ENCODE measurements at regions not wholly inside any gene's neighbourhood (a gene's known extent, or its start where the extent isn't known, plus 50 kb on each side); places are given as distances from the start of the nearest gene placed in this dataset.

GRCh38 chr1:163796394-163796821 lies 474.7 kb downstream of the NUF2 start:
- peak; percentile 75 for DNase-seq (ENCODE audit: low read depth)
- TF ChIP-seq, protein P1, sequence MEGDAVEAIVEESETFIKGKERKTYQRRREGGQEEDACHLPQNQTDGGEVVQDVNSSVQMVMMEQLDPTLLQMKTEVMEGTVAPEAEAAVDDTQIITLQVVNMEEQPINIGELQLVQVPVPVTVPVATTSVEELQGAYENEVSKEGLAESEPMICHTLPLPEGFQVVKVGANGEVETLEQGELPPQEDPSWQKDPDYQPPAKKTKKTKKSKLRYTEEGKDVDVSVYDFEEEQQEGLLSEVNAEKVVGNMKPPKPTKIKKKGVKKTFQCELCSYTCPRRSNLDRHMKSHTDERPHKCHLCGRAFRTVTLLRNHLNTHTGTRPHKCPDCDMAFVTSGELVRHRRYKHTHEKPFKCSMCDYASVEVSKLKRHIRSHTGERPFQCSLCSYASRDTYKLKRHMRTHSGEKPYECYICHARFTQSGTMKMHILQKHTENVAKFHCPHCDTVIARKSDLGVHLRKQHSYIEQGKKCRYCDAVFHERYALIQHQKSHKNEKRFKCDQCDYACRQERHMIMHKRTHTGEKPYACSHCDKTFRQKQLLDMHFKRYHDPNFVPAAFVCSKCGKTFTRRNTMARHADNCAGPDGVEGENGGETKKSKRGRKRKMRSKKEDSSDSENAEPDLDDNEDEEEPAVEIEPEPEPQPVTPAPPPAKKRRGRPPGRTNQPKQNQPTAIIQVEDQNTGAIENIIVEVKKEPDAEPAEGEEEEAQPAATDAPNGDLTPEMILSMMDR (conservative IDR thresholded peaks at IDR 0.05; ENCODE audit: control insufficient read depth, insufficient read depth, low read depth, low read length) = no peak

DNA sequence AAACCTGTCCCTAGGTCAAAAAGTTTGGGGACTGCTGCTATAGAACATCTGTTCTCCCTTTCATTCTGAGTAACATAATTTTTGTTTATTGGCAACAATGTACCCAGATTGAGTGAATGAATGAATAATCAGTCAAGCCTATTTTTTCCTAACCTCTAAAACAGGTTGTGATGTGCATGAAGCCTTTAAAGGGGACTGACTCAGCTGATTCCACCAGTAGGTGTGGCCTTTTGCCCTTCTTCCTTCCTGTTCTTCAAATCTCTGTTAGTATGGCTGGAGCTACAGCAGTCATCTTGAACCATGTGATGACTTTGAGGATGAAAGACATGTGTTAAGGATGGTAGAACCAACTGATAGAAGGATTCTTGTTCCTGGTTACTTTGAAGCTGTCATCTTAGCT lies 476.1 kb downstream of the NUF2 start:
- H3K4me3 ChIP-seq (ENCODE audit: control insufficient read depth, low read depth, low read length) = no peak overlapping the region
- no peak for DNase-seq (ENCODE audit: low read depth)
- TF ChIP-seq, protein P1 (conservative IDR thresholded peaks at IDR 0.05; ENCODE audit: control insufficient read depth, insufficient read depth, low read depth, low read length) = no peak

More at GRCh38 chr1:163796394-163796821, 474.7 kb downstream of the NUF2 start:
- no peak overlapping the region for H3K4me3 ChIP-seq (ENCODE audit: control insufficient read depth, low read depth, low read length)

- no peak for DNase-seq (ENCODE audit: low read depth)
- TF ChIP-seq, protein P1 (conservative IDR thresholded peaks at IDR 0.05; ENCODE audit: control insufficient read depth, insufficient read depth, low read depth, low read length) = no peak
- H3K4me3 ChIP-seq (ENCODE audit: control insufficient read depth, low read depth, low read length) = no peak overlapping the region
Observed at GRCh38 chr1:163799190-163799805, 477.5 kb downstream of the NUF2 start.

GRCh38 chr1:163807331-163808049 lies 485.7 kb downstream of the NUF2 start:
- no peak overlapping the region for H3K4me3 ChIP-seq (ENCODE audit: control insufficient read depth, low read depth, low read length)
- DNase-seq (ENCODE audit: low read depth) = no peak
- TF ChIP-seq, protein P1 (conservative IDR thresholded peaks at IDR 0.05; ENCODE audit: control insufficient read depth, insufficient read depth, low read depth, low read length) = no peak

- DNase-seq (ENCODE audit: low read depth) = peak; percentile 8
- TF ChIP-seq, protein P1 (conservative IDR thresholded peaks at IDR 0.05; ENCODE audit: control insufficient read depth, insufficient read depth, low read depth, low read length) = no peak
- H3K4me3 ChIP-seq (ENCODE audit: control insufficient read depth, low read depth, low read length) = no peak overlapping the region
Observed at GRCh38 chr1:163813251-163813650, 491.5 kb downstream of the NUF2 start.

- no peak overlapping the region for H3K4me3 ChIP-seq (ENCODE audit: control insufficient read depth, low read depth, low read length)
- no peak for DNase-seq (ENCODE audit: low read depth)
- TF ChIP-seq, protein P1 (conservative IDR thresholded peaks at IDR 0.05; ENCODE audit: control insufficient read depth, insufficient read depth, low read depth, low read length) = no peak
Observed at GRCh38 chr1:163820226-163820625, 498.5 kb downstream of the NUF2 start.

All from fibroblast of mammary gland (primary cell).